Lower lobe of right lung (tissue), 2 donors: ENCODE measurements at regions not wholly inside any gene's neighbourhood (a gene's known extent, or its start where the extent isn't known, plus 50 kb on each side); places are given as distances from the start of the nearest gene placed in this dataset.

Experiments
- ATAC-seq, 2 donors: fragments of 200-7000 bp; cut with Tn5 transposase; one replicate each; pipeline ENCODE4 v1.9.1; 2020 to 2022; ENCODE audit warnings: mild to moderate bottlenecking in 2 of 2, moderate library complexity in 2 of 2
- DNase-seq: peaks from one replicate; pipeline ENCODE4 v3.0.0-alpha.2; 2020
- H3K27ac ChIP-seq: fragments of 200-600 bp; one replicate; pipeline ENCODE4 v1.8.0; 2022
- H3K27me3 ChIP-seq: fragments of 200-600 bp; one replicate; pipeline ENCODE4 v1.8.0; 2022; ENCODE audit warnings: low read depth
- H3K36me3 ChIP-seq: fragments of 200-600 bp; one replicate; pipeline ENCODE4 v1.8.0; 2022; ENCODE audit warnings: mild to moderate bottlenecking
- H3K4me1 ChIP-seq: fragments of 200-600 bp; one replicate; pipeline ENCODE4 v1.8.0; 2022
- H3K4me3 ChIP-seq: fragments of 200-600 bp; one replicate; pipeline ENCODE4 v1.8.0; 2022; ENCODE audit warnings: mild to moderate bottlenecking
- H3K9me3 ChIP-seq: fragments of 200-600 bp; one replicate; pipeline ENCODE4 v1.8.0; 2022
- intact Hi-C: fragments of 100-400 bp; cut with DNase I; formaldehyde crosslinking; loops from one replicate; pipeline ENCODE4 v1.11.0; 2022
- TF ChIP-seq, protein P1 (sequence below): fragments of 200-600 bp; IDR thresholded peaks from one replicate; pipeline ENCODE4 v1.8.0; 2022; ENCODE audit warnings: antibody characterized with exemption, mild to moderate bottlenecking
- donor health status: DM: no; HTN: yes; CAD: no; lungs with severe emphysema.

DNA sequence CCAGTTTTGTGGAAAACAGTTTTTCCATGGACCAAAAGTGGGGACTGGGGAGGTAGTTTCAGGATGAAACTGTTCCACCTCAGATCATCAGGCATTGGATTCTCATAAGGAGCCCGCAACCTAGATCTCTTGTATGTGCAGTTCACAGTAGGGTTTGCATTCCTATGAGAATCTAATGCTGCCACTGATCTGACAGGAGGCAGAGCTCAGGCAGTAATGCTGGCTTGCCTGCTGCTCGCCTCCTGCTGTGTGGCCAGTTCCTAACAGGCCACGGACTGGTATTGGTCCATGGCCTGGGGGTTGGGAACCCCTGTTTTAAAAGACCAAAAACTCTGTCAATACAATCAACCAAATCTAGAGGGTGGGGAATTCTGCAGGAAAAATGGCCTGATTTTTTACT is 100.0 kb upstream of the EOLA2 start:
- Histone ChIP-seq H3K4me1 (no peaks in the 10 kb centered on the region), H3K27me3 (no peaks in the 10 kb centered on the region), H3K36me3 (no peaks in the 10 kb centered on the region), H3K9me3 (no peaks in the 10 kb centered on the region), H3K27ac (no peak overlapping the region), H3K4me3 (no peak overlapping the region)
- DNase-seq (no peak), ATAC-seq (no peak)
- intact Hi-C loops: no loop called here
- TF ChIP-seq, protein P1, sequence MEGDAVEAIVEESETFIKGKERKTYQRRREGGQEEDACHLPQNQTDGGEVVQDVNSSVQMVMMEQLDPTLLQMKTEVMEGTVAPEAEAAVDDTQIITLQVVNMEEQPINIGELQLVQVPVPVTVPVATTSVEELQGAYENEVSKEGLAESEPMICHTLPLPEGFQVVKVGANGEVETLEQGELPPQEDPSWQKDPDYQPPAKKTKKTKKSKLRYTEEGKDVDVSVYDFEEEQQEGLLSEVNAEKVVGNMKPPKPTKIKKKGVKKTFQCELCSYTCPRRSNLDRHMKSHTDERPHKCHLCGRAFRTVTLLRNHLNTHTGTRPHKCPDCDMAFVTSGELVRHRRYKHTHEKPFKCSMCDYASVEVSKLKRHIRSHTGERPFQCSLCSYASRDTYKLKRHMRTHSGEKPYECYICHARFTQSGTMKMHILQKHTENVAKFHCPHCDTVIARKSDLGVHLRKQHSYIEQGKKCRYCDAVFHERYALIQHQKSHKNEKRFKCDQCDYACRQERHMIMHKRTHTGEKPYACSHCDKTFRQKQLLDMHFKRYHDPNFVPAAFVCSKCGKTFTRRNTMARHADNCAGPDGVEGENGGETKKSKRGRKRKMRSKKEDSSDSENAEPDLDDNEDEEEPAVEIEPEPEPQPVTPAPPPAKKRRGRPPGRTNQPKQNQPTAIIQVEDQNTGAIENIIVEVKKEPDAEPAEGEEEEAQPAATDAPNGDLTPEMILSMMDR: no peak

DNA sequence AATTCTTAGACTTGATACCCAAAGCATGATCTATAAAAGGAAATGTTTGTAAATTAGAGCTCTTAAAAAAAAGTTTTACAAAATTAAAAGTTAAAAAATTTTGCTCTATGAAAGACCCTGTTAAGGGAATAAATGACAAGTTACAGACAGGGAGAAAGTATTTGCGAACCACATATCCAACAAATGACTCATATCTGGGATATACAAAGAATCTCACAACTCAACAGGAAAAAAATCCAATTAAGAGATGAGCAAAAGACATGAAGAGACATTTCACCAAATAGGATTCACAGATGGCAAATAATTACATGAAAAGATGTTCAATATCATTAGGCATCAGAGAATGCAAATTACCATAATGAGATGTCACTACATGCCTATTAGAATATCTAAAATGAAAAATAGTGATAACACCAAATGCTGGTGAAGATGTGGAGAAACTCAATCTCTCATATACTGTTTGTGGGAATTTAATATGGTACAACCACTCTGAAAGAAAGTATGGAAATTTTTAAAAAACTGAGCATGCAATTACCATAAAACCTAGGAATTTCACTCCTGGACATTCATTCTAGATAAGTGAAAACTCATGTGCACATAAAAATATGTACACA is 100.8 kb upstream of the EOLA2 start:
- DNase-seq (no peak), ATAC-seq (no peak)
- H3K4me1 ChIP-seq: no peaks in the 10 kb centered on the region
- intact Hi-C loops: no loop called here
- no peak overlapping the region for H3K27ac ChIP-seq
- no peak overlapping the region for H3K4me3 ChIP-seq
- no peaks in the 10 kb centered on the region for H3K9me3 ChIP-seq
- H3K27me3 ChIP-seq: no peaks in the 10 kb centered on the region
- H3K36me3 ChIP-seq: no peaks in the 10 kb centered on the region
- TF ChIP-seq, protein P1: no peak

DNA sequence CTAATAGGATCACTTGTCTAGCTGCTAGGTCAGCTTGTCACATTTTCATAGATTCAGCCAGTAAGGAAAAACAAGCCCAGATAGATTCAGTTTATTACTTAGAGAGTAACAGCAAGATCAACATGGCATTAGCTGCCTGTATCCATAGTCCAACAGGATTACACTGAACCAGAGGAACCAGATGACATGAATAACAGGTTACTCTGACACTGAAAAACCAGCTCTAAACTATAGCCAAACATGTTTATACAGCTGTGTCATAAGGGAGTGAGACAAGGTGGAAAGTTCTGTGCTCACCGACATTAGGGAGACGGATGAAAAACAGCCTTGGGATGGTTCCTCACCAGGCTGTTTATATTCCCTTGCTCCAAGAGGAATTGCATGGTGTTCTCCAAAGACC is 102.9 kb upstream of the EOLA2 start:
- Histone ChIP-seq H3K27me3 (no peaks in the 10 kb centered on the region), H3K36me3 (no peaks in the 10 kb centered on the region), H3K9me3 (no peaks in the 10 kb centered on the region), H3K4me3 (no peak overlapping the region), H3K4me1 (no peaks in the 10 kb centered on the region), H3K27ac (no peak overlapping the region)
- DNase-seq (no peak), ATAC-seq (no peak)
- TF ChIP-seq, protein P1: no peak
- intact Hi-C loops: no loop called here

DNA sequence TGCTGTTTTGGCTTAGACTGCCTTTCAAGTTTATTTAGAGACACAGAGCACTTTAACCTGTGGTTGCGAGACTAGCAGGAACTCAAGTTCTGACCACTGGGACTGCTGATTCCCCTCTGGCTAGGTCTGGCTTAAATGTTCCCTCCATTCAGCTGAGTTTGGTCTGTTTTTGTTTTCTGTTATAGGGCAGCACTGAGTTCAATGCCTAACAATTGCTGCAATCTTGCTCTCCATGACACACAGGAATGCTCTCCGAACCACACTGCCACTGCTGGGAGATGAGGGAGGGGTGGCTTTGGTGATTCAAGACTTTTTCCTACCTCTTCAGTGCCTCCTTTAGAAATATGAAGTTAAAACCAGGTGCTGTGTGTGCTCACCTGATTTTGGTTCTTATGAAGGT is 106.3 kb upstream of the EOLA2 start:
- no peaks in the 10 kb centered on the region for H3K4me1 ChIP-seq
- ATAC-seq (no peak), DNase-seq (no peak)
- no peak overlapping the region for H3K4me3 ChIP-seq
- H3K27ac ChIP-seq: no peak overlapping the region
- H3K9me3 ChIP-seq: no peaks in the 10 kb centered on the region
- no peaks in the 10 kb centered on the region for H3K36me3 ChIP-seq
- intact Hi-C loops: no loop called here
- no peaks in the 10 kb centered on the region for H3K27me3 ChIP-seq
- TF ChIP-seq, protein P1: no peak

DNA sequence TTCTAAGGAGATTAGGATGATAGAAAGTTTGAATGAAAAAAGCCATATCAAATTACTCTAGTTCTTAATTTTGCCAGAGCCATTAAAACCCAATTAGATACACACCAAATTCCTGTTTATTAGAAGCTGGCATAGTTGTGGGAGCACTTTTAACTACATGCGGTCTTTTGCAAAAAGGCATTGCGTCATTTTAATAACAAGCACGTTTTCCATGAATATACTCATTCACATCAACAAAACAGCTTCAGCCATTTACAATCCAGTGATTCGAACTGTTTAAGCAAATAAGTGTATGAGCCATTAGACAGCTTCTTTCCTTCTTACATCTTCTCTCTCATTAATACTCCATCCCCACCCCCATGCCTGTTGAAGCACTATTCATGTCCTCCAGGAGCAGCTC is 109.5 kb upstream of the EOLA2 start:
- DNase-seq (no peak), ATAC-seq (no peak)
- Histone ChIP-seq H3K27me3 (no peaks in the 10 kb centered on the region), H3K9me3 (no peaks in the 10 kb centered on the region), H3K36me3 (no peaks in the 10 kb centered on the region), H3K27ac (no peak overlapping the region), H3K4me1 (no peaks in the 10 kb centered on the region), H3K4me3 (no peak overlapping the region)
- intact Hi-C loops: no loop called here
- TF ChIP-seq, protein P1: no peak

DNA sequence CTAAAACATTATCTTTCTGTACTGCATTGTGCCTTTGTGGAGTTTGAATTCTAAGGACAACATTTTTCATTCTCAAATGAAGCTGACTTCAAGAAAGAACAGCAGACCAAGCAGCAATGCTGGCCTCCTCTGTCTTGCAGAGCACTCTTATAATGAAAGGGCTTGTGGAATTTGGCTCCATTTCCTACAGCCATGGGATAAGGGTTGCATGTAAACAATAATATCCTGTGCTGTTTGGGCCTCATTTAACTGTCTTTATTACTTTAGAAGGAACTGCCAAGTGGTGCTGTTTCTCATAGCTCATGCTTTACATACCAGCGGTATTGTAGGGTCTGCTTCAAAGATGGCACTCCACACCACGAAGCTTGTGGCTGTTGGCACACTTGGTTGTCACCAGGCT is 111.4 kb upstream of the EOLA2 start:
- DNase-seq (no peak), ATAC-seq (no peak)
- TF ChIP-seq, protein P1: no peak
- Histone ChIP-seq H3K36me3 (no peaks in the 10 kb centered on the region), H3K27ac (no peak overlapping the region), H3K9me3 (no peaks in the 10 kb centered on the region), H3K27me3 (no peaks in the 10 kb centered on the region), H3K4me3 (no peak overlapping the region), H3K4me1 (no peaks in the 10 kb centered on the region)
- intact Hi-C loops: no loop called here
